Stimulated activated CD8-positive, alpha-beta memory T cell treated with anti-CD3 and anti-CD28 coated beads, Interleukin-7, amount 100 ng/mL, for 1 hour (primary cell): ENCODE measurements at regions not wholly inside any gene's neighbourhood (a gene's known extent, or its start where the extent isn't known, plus 50 kb on each side); places are given as distances from the start of the nearest gene placed in this dataset.

Experiments
- DNase-seq, 2 donors: peaks; one replicate each; pipeline ENCODE4 v3.0.0-alpha.2; 2020; ENCODE audit warnings: low read depth in 2 of 2

DNA sequence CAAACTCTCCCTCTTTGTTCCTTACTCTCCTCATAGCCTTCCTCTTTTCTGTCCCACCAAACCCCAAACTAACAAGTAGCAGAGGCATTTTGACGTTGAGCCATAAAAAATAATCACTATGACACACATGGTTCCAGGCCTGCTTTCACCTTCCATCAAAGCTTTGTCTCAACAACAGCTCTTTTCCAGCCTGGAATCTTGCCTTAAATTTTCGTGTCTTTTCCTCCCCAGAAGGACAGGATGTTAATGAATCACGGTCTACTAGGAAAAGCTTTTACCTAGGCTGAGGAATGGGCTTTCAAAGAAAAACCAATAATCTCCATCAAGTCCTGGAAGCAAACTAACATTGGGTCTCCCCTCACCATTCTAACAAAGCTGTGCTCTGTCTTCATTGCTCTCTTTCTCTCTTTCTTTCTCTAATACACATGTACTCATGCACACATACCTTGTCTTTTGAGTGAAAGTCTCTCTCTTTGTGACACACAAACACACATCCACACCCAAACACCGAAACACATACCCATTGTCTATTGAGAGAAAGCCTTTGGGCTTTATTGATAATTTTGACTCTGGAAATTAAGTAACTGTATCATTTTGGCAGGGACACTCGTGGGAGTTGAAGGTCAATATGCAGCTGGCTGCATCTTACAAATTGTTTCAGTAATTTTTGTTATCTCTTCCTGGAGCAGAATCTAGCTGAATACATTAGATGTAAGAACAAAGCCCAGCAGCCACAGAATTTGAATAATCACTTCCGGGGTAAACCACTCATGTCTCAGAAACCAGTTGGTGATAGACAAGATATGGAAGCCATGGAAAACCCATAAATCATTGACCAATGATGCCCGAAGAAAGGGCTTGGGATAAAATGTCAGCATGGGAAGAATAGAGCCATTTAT, 107.4 kb upstream of the SLC4A7 start:
- no peak for DNase-seq

DNA sequence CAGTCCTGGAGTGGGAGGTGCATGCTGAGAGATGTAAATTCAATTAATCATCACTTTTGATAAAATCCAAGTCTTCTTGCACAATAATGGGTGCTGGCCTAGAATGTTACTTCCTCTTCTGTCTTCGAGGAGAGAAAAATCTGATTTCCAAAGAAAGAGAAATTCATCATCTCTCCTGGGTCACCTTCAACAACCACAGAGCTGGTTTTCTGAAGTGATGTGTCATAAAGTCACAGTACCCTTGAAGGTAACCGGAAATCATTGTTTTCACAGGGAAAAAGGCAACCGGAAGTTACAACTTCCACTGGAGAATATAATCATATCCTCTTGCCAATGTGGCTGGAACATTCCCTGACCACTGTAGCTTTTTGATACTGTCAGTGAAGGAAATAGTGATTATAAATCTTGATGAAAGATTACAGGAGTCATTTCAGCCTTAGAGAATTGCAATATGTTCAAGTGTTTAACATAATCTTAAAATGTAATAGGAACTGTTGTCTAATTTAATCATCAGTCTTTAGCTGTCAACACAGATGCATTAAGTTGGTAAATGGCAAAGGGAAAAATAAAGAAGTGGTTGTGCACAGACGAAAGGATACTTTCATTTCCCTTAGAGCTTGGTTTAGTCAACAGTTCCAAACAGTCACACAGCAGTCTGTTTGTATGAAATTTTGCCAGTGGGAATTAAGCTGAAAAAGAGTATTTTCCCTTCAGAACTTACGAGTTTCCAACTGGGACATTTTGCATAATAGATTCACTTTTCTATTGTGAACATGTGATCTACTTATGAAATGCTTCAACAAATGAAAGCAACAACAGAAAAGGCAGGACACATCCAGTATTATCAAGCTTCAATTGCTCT, 106.5 kb upstream of the SLC4A7 start:
- DNase-seq: no peak

GRCh38 chr3:27589795-27590194, 105.6 kb upstream of the SLC4A7 start:
- no peak for DNase-seq

DNA sequence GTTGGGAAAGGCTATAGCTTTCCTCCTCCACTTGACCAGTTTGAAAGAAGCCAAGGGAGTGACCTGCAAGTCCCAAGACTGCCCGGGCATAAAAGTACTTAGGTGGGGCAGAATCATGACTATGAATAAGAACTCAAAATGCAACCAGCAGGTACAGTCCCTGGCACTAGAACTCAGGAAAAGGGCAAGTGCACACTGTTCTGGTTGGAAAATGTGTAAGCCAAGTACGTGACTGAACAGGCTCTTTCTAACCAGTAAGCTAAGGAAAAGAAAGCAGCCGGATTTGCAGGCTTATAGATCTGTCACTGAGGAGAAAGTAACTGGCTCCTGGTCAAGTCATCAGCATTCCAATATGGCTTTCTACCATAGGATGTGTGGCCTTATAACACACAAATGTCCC, 101.2 kb upstream of the SLC4A7 start:
- DNase-seq: no peak

DNA sequence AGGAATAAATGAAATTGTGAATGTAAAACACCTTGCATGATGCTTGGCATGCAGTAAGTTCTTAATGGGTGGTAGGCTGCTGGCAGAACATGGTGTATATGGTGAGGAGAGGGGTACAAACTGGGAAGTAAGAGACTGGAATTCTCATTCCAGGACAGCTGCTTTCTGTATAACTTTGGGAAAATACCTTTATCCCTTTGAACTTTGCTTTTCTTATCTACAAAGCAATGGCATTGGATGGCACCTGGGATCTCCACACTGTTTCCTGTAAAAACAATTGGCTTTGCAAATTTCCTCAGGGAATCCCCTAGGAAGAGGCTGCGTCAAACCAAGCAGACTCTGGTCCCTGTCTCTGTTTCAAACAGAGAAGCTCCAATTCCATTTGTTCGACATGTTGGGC, 100.7 kb upstream of the SLC4A7 start:
- DNase-seq: no peak

DNA sequence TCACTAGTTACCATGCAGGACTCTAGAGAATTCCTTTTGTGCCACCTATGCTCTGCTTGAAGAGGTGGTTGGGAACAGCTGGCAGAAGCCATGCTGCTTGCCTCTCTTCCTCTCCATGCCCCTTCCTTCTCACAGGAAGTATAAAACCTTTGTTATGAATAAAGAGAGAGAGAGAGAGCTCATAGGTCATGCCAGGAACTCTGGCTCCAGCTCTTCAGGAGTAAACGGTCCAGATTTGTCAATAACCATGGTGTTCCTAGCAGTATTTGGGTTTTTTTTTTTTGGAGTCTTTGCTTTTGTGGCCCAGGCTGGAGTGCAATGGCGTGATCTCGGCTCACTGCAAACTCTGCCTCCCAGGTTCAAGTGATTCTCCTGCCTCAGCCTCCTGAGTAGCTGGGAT, 97.7 kb upstream of the SLC4A7 start:
- no peak for DNase-seq

DNA sequence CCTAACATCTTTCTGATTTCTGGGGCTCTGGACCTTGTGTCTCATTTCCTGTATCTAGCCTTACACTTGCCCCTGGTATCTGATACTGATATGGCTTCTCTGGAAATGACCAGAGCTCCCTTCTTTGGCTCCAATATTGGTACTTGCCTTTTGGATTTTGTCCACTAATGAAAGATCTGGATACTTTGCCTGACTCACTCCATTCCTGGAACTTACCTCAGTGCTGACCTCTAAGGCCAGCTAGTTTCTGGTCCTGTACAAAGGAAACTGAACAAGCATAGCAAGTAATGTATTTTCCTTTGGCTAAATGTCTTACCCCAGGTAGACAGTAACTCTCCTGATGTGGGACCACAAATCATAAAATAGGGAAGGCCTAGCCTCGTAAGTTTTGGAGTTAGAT, 93.8 kb upstream of the SLC4A7 start:
- no peak for DNase-seq

DNA sequence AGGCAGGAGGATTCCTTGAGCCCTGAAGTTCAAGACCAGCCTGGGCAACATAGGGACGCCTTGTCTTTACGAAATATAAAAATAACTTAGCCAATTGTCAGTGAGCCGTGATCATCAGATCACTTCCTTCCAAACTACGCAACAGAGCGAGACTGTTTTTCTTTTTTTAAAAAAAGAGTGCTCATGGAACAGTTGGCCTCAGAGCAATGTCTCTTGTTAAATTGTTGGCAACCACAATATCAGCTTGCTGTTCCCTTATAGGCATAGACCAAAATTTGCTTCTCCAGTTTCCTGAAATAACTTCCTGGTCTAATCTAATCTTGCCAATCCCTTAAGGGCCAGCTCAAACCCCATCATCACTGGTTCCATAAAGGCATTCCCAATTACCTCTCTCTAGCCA, 93.3 kb upstream of the SLC4A7 start:
- DNase-seq: no peak

- no peak for DNase-seq
These were observed 92.0 kb upstream of the SLC4A7 start for GRCh38 chr3:27576171-27576570.

GRCh38 chr3:27575499-27575898, 91.3 kb upstream of the SLC4A7 start:
- no peak for DNase-seq

- no peak for DNase-seq
These were observed 90.2 kb upstream of the SLC4A7 start for GRCh38 chr3:27574438-27574795.

DNA sequence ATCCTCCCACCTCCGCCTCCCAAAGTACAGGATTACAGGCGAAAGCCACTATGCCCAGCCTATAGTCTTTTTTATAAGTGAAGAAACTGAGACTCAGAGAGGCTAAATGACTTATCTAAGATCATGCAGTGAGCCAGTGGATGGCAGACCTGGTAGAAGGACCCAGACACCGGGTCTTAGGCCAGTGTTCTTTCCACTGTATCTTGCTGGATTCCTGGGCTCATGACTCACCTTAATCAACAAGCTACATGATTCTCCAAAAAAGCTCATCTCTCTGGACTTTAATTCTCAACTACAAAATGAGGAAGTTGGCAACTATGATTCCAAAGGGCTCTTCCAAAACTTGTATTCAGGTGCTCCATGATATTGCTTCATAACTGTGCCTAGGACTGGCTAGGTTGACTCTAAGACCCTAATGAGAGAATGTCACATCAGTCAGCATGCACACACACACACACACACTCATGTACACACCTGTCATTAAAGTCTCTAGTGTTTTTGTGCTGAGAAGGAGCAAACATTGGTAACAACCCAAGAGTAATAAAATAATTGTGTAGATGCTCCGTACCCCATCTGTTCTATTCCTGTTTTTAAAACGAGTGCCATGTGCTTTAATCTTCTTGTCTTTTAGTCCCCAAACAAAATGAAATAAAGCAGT, 89.7 kb upstream of the SLC4A7 start:
- no peak for DNase-seq

DNA sequence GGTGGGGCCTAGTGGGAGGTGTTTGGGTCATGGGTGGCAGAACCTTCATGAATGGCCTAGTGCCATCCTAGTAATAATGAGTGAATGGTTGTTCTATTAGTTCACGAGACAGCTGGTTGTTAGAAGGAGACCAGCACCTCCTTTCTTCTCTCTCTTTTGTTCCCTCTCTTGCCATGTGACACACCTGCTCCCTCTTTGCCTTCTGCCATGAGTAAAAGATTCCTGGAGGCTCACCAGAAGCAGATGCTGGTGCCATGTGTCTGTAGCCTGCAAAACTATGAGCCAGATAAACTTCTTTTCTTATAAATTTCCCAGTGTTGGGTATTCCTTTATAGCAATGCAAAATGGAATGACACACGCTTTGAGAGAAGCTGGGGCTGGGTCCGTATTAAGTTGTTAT, 89.0 kb upstream of the SLC4A7 start:
- no peak for DNase-seq

GRCh38 chr3:27571345-27571744, 87.2 kb upstream of the SLC4A7 start:
- no peak for DNase-seq

GRCh38 chr3:27570421-27571106, 86.4 kb upstream of the SLC4A7 start:
- DNase-seq: no peak

- no peak for DNase-seq
These were observed 84.2 kb upstream of the SLC4A7 start for GRCh38 chr3:27568393-27568792.

DNA sequence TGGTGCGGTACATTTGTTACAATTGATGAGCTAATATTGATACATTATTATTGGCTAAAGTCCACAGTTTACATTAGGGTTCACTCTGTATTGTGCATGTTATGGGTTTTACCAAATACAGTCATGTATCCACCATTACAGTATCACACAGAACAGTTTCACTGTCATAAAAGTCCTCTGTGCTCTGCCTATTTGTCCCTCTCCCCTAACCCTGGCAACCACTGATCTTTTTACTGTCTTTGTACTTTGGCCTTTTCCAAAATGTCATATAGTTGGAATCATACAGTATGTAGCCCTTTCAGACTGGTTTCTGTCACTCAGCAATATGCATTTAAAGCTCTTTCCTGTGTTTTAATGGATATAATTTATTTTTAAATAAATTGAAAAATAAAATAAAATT, 83.1 kb upstream of the SLC4A7 start:
- DNase-seq: no peak

DNA sequence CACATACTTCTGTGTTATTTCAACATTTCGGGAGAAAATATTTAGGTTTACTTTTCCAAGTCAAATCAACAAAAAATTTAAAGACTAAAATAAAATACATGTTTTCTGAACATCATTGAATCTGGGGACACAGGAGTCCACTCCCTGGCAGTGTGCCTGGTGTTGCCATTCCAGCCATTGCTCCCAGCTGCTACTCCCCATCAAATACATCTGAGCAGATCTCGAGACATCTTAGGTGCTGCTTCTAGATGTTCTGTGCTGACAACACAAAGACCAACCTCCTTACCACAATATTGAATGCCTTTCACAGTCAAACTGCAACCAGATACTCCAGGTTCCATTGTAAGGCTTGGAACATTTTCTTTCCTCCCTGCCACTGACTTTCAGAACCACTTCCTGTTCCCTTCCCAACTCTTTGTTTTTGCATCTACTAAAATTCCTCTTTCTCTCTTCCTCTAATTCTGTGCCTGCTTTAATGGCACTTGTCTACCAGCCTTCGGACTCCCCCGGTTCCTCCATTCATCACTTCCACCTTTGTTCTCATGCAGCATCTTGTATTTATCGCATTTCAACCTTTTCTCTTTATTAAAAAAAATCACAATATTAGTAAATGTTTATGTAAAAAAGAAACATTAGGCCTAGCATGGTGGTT, 81.1 kb upstream of the SLC4A7 start:
- DNase-seq: no peak

- DNase-seq: no peak
These were observed 77.4 kb upstream of the SLC4A7 start for GRCh38 chr3:27561576-27561975.

- DNase-seq: no peak
These were observed 76.4 kb upstream of the SLC4A7 start for GRCh38 chr3:27560484-27561056.

GRCh38 chr3:27559835-27560234, 75.7 kb upstream of the SLC4A7 start:
- no peak for DNase-seq
